ENCODE measurements at regions not wholly inside any gene's neighbourhood (a gene's known extent, or its start where the extent isn't known, plus 50 kb on each side); places are given as distances from the start of the nearest gene placed in this dataset.

DNA sequence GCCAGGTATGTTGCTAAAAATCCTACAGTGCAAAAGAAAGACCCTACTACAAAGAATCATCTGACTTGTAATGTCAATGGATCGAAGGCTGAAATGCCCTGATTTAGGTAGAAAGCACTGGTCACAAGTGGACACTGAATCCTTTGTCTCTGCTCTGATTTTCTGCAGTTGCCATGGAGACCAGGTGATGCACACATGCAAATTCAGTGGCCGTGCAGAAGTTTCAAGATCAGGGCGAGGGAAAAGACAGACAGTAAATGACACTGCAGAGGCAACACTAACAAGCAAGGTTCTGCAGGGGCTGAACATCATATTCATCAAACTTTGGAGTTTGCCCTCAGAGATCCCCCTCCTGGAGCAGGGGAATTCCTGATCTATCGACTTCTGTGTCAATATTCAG lies 370.3 kb upstream of the TMEM132C start:
- Histone ChIP-seq H3K4me1 (ENCODE audit: insufficient read depth, poor library complexity, severe bottlenecking) (no peaks in the 10 kb centered on the region), H3K27me3 (ENCODE audit: insufficient read depth, poor library complexity, severe bottlenecking) (no peaks in the 10 kb centered on the region), H3K27ac (ENCODE audit: poor library complexity, severe bottlenecking) (no peak overlapping the region), H3K9me3 (ENCODE audit: severe bottlenecking) (no peaks in the 10 kb centered on the region), H3K36me3 (ENCODE audit: low read depth) (no peaks in the 10 kb centered on the region), H3K4me3 (ENCODE audit: severe bottlenecking) (no peak overlapping the region)
- TF ChIP-seq, protein P1, sequence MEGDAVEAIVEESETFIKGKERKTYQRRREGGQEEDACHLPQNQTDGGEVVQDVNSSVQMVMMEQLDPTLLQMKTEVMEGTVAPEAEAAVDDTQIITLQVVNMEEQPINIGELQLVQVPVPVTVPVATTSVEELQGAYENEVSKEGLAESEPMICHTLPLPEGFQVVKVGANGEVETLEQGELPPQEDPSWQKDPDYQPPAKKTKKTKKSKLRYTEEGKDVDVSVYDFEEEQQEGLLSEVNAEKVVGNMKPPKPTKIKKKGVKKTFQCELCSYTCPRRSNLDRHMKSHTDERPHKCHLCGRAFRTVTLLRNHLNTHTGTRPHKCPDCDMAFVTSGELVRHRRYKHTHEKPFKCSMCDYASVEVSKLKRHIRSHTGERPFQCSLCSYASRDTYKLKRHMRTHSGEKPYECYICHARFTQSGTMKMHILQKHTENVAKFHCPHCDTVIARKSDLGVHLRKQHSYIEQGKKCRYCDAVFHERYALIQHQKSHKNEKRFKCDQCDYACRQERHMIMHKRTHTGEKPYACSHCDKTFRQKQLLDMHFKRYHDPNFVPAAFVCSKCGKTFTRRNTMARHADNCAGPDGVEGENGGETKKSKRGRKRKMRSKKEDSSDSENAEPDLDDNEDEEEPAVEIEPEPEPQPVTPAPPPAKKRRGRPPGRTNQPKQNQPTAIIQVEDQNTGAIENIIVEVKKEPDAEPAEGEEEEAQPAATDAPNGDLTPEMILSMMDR (IDR thresholded peaks at IDR 0.05; ENCODE audit: poor library complexity, severe bottlenecking) = no peak
- ATAC-seq (ENCODE audit: low read depth) (no peak), DNase-seq (ENCODE audit: low spot score) (no peak)

DNA sequence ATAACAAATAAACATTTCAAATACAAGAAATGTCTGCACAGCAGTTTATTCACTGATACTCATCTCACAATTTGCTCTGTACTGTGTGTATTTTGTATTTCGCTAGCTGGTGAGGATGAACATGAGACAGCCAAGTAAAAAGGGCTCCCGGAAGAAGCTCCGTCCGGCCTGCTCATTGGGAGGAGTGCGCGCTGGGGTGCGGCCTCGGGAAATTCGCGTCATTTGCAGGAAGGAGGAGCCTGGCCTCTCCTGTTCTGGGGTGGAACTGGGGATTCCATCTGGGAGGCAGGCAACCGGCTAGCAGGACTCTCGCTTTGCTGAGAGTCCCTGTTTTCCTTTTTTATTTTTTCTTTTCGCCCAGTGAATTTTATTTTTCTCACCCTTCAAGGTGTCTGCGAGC lies 368.4 kb upstream of the TMEM132C start:
- no peak for ATAC-seq (ENCODE audit: low read depth)
- DNase-seq (ENCODE audit: low spot score) = no peak
- H3K27ac ChIP-seq (ENCODE audit: poor library complexity, severe bottlenecking) = no peak overlapping the region

DNA sequence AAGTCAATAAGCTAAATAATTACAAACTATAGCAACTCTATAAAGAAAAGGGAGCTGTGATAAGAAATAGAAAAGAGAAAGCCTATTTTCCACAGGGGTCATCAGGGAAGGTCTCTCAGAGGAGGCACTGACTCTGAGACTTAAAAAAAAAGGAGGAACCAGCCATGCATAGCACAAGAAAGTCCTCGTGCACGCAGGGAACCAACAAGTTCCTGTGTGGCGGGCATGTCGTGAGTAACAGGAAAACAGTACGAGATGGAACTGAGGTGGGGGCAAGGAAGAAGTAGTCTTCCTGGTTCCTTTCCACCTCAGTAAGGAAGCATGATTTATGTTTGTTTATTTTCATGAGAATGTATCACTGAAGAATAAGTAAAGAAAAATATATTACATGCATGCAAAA lies 367.0 kb upstream of the TMEM132C start:
- no peaks in the 10 kb centered on the region for H3K27me3 ChIP-seq (ENCODE audit: insufficient read depth, poor library complexity, severe bottlenecking)
- ATAC-seq (ENCODE audit: low read depth) (no peak), DNase-seq (ENCODE audit: low spot score) (no peak)
- H3K9me3 ChIP-seq (ENCODE audit: severe bottlenecking) = no peaks in the 10 kb centered on the region
- H3K4me1 ChIP-seq (ENCODE audit: insufficient read depth, poor library complexity, severe bottlenecking) = no peaks in the 10 kb centered on the region
- H3K36me3 ChIP-seq (ENCODE audit: low read depth) = no peaks in the 10 kb centered on the region
- no peak overlapping the region for H3K27ac ChIP-seq (ENCODE audit: poor library complexity, severe bottlenecking)
- H3K4me3 ChIP-seq (ENCODE audit: severe bottlenecking) = no peak overlapping the region
- TF ChIP-seq, protein P1 (IDR thresholded peaks at IDR 0.05; ENCODE audit: poor library complexity, severe bottlenecking) = no peak

More for the DNA sequence above, 368.4 kb upstream of the TMEM132C start:
- no peak overlapping the region for H3K4me3 ChIP-seq (ENCODE audit: severe bottlenecking)
- TF ChIP-seq, protein P1 (IDR thresholded peaks at IDR 0.05; ENCODE audit: poor library complexity, severe bottlenecking) = no peak
- H3K36me3 ChIP-seq (ENCODE audit: low read depth) = no peaks in the 10 kb centered on the region
- H3K4me1 ChIP-seq (ENCODE audit: insufficient read depth, poor library complexity, severe bottlenecking) = no peaks in the 10 kb centered on the region
- no peaks in the 10 kb centered on the region for H3K9me3 ChIP-seq (ENCODE audit: severe bottlenecking)
- no peaks in the 10 kb centered on the region for H3K27me3 ChIP-seq (ENCODE audit: insufficient read depth, poor library complexity, severe bottlenecking)

DNA sequence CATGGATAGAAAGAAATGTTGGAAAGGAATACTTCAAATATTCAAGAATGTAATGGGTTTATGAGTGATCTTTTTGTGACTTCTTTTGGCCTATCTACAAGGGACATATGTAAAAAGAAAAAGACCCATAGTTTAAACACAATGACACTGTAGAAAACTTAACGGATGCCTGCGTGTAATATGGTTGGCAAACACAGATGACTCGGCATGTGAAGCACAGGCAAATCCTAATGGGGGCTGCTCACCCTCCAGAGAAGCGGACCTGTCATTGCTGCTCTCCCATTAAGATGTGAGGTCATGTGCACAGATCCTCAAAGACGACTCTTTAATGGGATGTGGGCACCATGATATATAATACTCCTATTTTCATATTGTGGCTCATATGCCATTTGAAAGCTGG lies 366.6 kb upstream of the TMEM132C start:
- H3K27me3 ChIP-seq (ENCODE audit: insufficient read depth, poor library complexity, severe bottlenecking) = no peaks in the 10 kb centered on the region
- H3K4me3 ChIP-seq (ENCODE audit: severe bottlenecking) = no peak overlapping the region
- DNase-seq (ENCODE audit: low spot score) (no peak), ATAC-seq (ENCODE audit: low read depth) (no peak)
- H3K4me1 ChIP-seq (ENCODE audit: insufficient read depth, poor library complexity, severe bottlenecking) = no peaks in the 10 kb centered on the region
- no peak overlapping the region for H3K27ac ChIP-seq (ENCODE audit: poor library complexity, severe bottlenecking)
- H3K36me3 ChIP-seq (ENCODE audit: low read depth) = no peaks in the 10 kb centered on the region
- TF ChIP-seq, protein P1 (IDR thresholded peaks at IDR 0.05; ENCODE audit: poor library complexity, severe bottlenecking) = no peak
- no peaks in the 10 kb centered on the region for H3K9me3 ChIP-seq (ENCODE audit: severe bottlenecking)

DNA sequence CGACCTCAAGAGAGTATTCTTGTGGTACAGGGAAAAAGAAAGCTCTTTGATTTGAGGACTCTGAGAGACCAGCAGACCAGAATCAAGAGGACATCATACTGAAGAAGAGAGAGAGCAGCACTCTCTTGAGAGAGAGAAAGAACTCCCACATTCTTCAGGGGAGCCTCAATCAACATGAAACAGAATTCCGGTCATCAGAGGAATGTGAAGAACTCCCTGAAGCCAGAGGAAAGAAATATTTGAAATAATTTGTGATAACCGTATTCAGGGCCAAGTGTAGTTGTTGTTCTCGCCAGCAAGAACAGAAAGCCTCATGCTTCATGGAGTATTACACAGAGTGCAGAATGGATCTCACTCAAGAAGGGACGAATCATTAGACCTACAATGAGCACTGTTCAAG lies 363.8 kb upstream of the TMEM132C start:
- ATAC-seq (ENCODE audit: low read depth) (no peak), DNase-seq (ENCODE audit: low spot score) (no peak)
- Histone ChIP-seq H3K4me3 (ENCODE audit: severe bottlenecking) (no peak overlapping the region), H3K27me3 (ENCODE audit: insufficient read depth, poor library complexity, severe bottlenecking) (no peaks in the 10 kb centered on the region), H3K4me1 (ENCODE audit: insufficient read depth, poor library complexity, severe bottlenecking) (no peaks in the 10 kb centered on the region), H3K27ac (ENCODE audit: poor library complexity, severe bottlenecking) (no peak overlapping the region), H3K36me3 (ENCODE audit: low read depth) (no peaks in the 10 kb centered on the region), H3K9me3 (ENCODE audit: severe bottlenecking) (no peaks in the 10 kb centered on the region)
- TF ChIP-seq, protein P1 (IDR thresholded peaks at IDR 0.05; ENCODE audit: poor library complexity, severe bottlenecking) = no peak
